ENCODE measurements at regions not wholly inside any gene's neighbourhood (a gene's known extent, or its start where the extent isn't known, plus 50 kb on each side); places are given as distances from the start of the nearest gene placed in this dataset.

DNA sequence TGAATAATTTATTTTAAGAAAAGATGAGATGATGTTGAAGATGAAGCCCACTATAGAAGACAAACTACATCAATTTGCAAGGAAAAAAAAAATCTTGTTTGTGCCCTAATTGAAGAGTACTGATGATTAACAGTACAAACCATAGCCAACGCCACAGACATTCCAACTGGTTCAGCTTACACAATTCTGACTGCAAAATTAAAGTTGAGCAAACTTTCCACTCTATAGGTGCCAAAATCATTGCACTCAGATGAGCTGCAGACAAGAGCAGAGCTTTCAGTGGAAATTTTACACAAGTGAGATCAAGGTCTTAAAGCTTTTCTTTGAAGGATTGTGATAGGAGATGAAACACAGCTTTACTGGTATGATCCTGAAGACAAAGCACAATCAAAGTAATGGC lies 85.3 kb downstream of the OGFRL1 start:
- Histone ChIP-seq H3K9me3 (no peaks in the 10 kb centered on the region), H3K27ac (no peak overlapping the region), H3K36me3 (no peaks in the 10 kb centered on the region), H3K4me3 (no peak overlapping the region), H3K27me3 (no peaks in the 10 kb centered on the region), H3K4me1 (no peaks in the 10 kb centered on the region)
- intact Hi-C loops (cut with DNase I), result no loop called here
- DNase-seq (no peak), ATAC-seq (peak in 2 of 4 donors; percentile 23 to 31)
- WGBS (ENCODE audit: insufficient coverage, low coverage, low lambda C conversion rate, missing lambda C conversion rate), result 36% methylated on average over 1 of the region's 1 CpG
- TF ChIP-seq, protein P1, sequence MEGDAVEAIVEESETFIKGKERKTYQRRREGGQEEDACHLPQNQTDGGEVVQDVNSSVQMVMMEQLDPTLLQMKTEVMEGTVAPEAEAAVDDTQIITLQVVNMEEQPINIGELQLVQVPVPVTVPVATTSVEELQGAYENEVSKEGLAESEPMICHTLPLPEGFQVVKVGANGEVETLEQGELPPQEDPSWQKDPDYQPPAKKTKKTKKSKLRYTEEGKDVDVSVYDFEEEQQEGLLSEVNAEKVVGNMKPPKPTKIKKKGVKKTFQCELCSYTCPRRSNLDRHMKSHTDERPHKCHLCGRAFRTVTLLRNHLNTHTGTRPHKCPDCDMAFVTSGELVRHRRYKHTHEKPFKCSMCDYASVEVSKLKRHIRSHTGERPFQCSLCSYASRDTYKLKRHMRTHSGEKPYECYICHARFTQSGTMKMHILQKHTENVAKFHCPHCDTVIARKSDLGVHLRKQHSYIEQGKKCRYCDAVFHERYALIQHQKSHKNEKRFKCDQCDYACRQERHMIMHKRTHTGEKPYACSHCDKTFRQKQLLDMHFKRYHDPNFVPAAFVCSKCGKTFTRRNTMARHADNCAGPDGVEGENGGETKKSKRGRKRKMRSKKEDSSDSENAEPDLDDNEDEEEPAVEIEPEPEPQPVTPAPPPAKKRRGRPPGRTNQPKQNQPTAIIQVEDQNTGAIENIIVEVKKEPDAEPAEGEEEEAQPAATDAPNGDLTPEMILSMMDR (IDR thresholded peaks at IDR 0.05), result no peak
- no peak for TF ChIP-seq POLR2A (IDR thresholded peaks at IDR 0.05)

GRCh38 chr6:71375676-71376075 lies 87.1 kb downstream of the OGFRL1 start:
- no peak overlapping the region for H3K27ac ChIP-seq
- intact Hi-C loops (cut with DNase I), result no loop called here
- no peaks in the 10 kb centered on the region for H3K27me3 ChIP-seq
- H3K9me3 ChIP-seq, result no peaks in the 10 kb centered on the region
- ATAC-seq, result peak in 2 of 4 donors; percentile 33 to 35
- H3K4me1 ChIP-seq, result no peaks in the 10 kb centered on the region
- DNase-seq, result no peak
- 80% methylated on average over 1 of the region's 1 CpG for WGBS (ENCODE audit: insufficient coverage, low coverage, low lambda C conversion rate, missing lambda C conversion rate)
- no peak overlapping the region for H3K4me3 ChIP-seq
- no peak for TF ChIP-seq POLR2A (IDR thresholded peaks at IDR 0.05)
- TF ChIP-seq, protein P1 (IDR thresholded peaks at IDR 0.05), result no peak
- no peaks in the 10 kb centered on the region for H3K36me3 ChIP-seq

- Histone ChIP-seq H3K27me3 (no peaks in the 10 kb centered on the region), H3K9me3 (no peaks in the 10 kb centered on the region), H3K36me3 (no peaks in the 10 kb centered on the region), H3K4me1 (no peaks in the 10 kb centered on the region), H3K4me3 (no peak overlapping the region), H3K27ac (no peak overlapping the region)
- no peak for DNase-seq
- WGBS (ENCODE audit: insufficient coverage, low coverage, low lambda C conversion rate, missing lambda C conversion rate), result 72% methylated on average over 2 of the region's 2 CpGs
- TF ChIP-seq, protein P1 (IDR thresholded peaks at IDR 0.05), result no peak
- TF ChIP-seq POLR2A (IDR thresholded peaks at IDR 0.05), result no peak
- intact Hi-C loops (cut with DNase I), result no loop called here
- ATAC-seq, result no peak
These were observed 88.2 kb downstream of the OGFRL1 start for GRCh38 chr6:71376830-71377229.

DNA sequence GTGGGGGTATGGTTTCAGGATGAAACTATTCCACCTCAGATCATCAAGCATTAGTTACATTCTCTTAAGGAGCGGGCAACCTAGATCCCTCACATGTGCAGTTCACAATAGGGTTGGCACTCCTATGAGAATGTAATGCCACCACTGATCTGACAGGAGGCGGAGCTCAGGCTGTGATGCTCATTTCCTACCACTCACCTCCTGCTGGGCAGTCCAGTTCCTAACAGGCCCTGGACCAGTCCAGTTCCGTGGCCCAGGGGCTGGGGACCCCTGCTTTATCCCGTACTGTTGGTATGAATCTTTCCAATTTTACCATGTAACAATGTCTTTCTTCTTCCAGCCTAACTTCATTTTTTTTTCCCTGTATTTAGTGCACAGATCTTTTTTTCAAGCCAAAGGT lies 94.9 kb downstream of the OGFRL1 start:
- Histone ChIP-seq H3K9me3 (no peaks in the 10 kb centered on the region), H3K4me1 (peaks cover 0 to 26% (median 8%) of the 10 kb centered on the region in 4 donors), H3K36me3 (peaks cover 0 to 6% (median 0%) of the 10 kb centered on the region in 4 donors), H3K4me3 (no peak overlapping the region), H3K27me3 (no peaks in the 10 kb centered on the region), H3K27ac (no peak overlapping the region)
- ATAC-seq (peak in 3 of 4 donors; percentile 24 to 26 (median 26)), DNase-seq (no peak)
- intact Hi-C loops (cut with DNase I), result loop anchor here in 1 of 2 donors (10.0 kb wide), 1 partner anchor 121 kb away; no protein-coding TSS in a partner anchor
- no peak for TF ChIP-seq POLR2A (IDR thresholded peaks at IDR 0.05)
- TF ChIP-seq, protein P1 (IDR thresholded peaks at IDR 0.05), result no peak
- 76% methylated on average over 4 of the region's 4 CpGs for WGBS (ENCODE audit: insufficient coverage, low coverage, low lambda C conversion rate, missing lambda C conversion rate)
